ENCODE measurements at regions not wholly inside any gene's neighbourhood (a gene's known extent, or its start where the extent isn't known, plus 50 kb on each side); places are given as distances from the start of the nearest gene placed in this dataset.
A peak's percentile ranks its signal among the peaks of the same experiment; 100 is the strongest.

GRCh38 chr4:23163647-23164436, 471.1 kb downstream of the GBA3 start:
- no peak for DNase-seq

- DNase-seq = no peak
Observed at GRCh38 chr4:23162275-23162674, 469.5 kb downstream of the GBA3 start.

- no peak for DNase-seq
Observed at GRCh38 chr4:23161787-23162186, 469.1 kb downstream of the GBA3 start.

- no peak for DNase-seq
Observed at GRCh38 chr4:23153076-23153475, 460.3 kb downstream of the GBA3 start.

GRCh38 chr4:23149815-23150214, 457.1 kb downstream of the GBA3 start:
- no peak for DNase-seq

GRCh38 chr4:23144707-23145106, 452.0 kb downstream of the GBA3 start:
- no peak for DNase-seq

- peak in 1 of 2 donors; percentile 11 for DNase-seq
Observed at GRCh38 chr4:23135792-23136645, 443.3 kb downstream of the GBA3 start.

- DNase-seq = no peak
Observed at GRCh38 chr4:23134331-23134730, 441.6 kb downstream of the GBA3 start.

- no peak for DNase-seq
Observed at GRCh38 chr4:23130845-23131244, 438.1 kb downstream of the GBA3 start.

GRCh38 chr4:23125118-23125517, 432.4 kb downstream of the GBA3 start:
- no peak for DNase-seq

GRCh38 chr4:23122666-23123400, 430.1 kb downstream of the GBA3 start:
- no peak for DNase-seq

- DNase-seq = no peak
Observed at GRCh38 chr4:23120374-23120773, 427.6 kb downstream of the GBA3 start.

- no peak for DNase-seq
Observed at GRCh38 chr4:23117826-23118225, 425.1 kb downstream of the GBA3 start.

- DNase-seq = no peak
Observed at GRCh38 chr4:23114538-23114937, 421.8 kb downstream of the GBA3 start.

- no peak for DNase-seq
Observed at GRCh38 chr4:23113104-23113503, 420.4 kb downstream of the GBA3 start.

GRCh38 chr4:23106516-23106915, 413.8 kb downstream of the GBA3 start:
- no peak for DNase-seq

GRCh38 chr4:23105759-23106370, 413.1 kb downstream of the GBA3 start:
- no peak for DNase-seq

- no peak for DNase-seq
Observed at GRCh38 chr4:23097251-23097650, 404.5 kb downstream of the GBA3 start.

GRCh38 chr4:23091711-23092110, 399.0 kb downstream of the GBA3 start:
- no peak for DNase-seq

- no peak for DNase-seq
Observed at GRCh38 chr4:23085249-23085568, 392.5 kb downstream of the GBA3 start.

- no peak for DNase-seq
Observed at GRCh38 chr4:23084559-23085248, 392.0 kb downstream of the GBA3 start.

- no peak for DNase-seq
Observed at GRCh38 chr4:23083391-23083790, 390.7 kb downstream of the GBA3 start.

Data from CD4-positive, alpha-beta T cell treated with Interferon alpha-2 for 1 hour (primary cell).